ENCODE measurements at regions not wholly inside any gene's neighbourhood (a gene's known extent, or its start where the extent isn't known, plus 50 kb on each side); places are given as distances from the start of the nearest gene placed in this dataset.
"Not testable (repeated sequence)": the region's sequence is repeated elsewhere in the genome, so short reads cannot be mapped to it uniquely, and the experiment has no call there.

- DNase-seq (ENCODE audit: low spot score), result no peak
Observed at GRCh38 chr16:27639561-27640276, 89.8 kb downstream of the KATNIP start.

- no peak for DNase-seq (ENCODE audit: low spot score)
Observed at GRCh38 chr16:27640277-27640600, 90.3 kb downstream of the KATNIP start.

GRCh38 chr16:27641260-27641659 is 91.3 kb downstream of the KATNIP start:
- DNase-seq (ENCODE audit: low spot score), result no peak

DNA sequence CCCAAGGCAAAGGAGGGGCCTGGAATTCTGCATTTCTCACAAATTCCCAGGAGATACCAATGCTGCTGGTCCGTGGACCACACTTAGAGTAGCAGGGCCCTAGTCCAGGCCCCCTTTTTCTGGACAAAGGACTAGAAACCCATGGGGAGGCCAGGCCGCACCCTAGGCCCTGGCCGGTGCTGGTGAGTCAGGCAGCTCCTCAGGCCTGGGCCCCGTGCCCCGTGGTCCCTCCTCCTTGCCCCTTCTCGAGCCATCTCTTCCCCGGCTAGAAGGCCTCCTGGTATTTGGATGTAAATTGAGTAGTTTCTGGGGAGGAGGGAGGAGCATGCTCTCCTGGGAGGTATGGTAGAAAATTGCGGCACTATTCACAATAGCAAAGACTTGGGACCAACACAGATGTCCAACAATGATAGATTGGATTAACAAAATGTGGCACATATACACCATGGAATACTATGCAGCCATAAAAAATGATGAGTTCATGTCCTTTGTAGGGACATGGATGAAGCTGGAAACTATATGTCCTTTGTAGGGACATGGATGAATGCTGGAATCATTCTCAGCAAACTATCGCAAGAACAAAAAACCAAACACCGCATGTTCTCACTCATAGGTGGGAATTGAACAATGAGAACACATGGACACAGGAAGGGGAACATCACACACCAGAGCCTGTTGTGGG is 91.9 kb downstream of the KATNIP start:
- DNase-seq (ENCODE audit: low spot score), result not testable (repeated sequence)

- no peak for DNase-seq (ENCODE audit: low spot score)
Observed at GRCh38 chr16:27642756-27643155, 92.8 kb downstream of the KATNIP start.

DNA sequence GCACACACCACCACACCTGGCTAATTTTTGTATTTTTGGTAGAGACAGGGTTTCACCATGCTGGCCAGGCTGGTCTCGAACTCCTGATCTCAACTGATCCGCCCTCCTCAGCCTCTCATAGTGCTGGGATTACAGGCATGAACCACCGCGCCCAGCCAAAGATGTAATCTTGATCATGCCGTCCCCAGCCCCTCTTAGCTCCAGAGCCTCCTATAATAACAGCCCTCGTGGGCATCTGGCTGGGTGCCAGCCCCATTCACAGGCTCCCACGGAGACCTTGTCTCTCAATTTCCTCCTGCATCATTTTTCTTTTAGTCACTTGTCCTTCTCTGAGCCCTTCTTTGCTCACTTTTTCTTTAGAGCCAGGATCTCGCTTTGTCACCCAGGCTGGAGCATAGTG is 94.2 kb downstream of the KATNIP start:
- DNase-seq (ENCODE audit: low spot score), result no peak

DNA sequence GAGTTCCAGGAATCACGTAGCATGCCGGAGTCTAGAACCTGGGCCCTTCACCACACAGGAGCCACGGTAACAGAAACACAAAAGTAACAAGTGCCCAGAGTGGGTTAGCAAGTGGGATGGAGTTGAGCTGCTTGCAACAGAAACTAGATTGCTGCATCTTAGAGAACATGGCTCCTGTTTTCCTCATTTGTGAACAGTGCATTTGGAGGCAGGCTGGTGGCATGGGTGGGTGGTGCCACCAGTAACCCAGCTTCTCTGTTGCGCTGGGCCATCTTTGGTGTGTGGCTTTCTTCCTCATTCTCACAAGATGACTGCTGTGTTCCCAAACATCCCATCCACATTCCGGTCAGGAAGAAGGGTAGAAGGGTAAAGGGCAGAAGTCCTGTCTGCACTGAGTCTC is 95.5 kb downstream of the KATNIP start:
- no peak for DNase-seq (ENCODE audit: low spot score)

DNA sequence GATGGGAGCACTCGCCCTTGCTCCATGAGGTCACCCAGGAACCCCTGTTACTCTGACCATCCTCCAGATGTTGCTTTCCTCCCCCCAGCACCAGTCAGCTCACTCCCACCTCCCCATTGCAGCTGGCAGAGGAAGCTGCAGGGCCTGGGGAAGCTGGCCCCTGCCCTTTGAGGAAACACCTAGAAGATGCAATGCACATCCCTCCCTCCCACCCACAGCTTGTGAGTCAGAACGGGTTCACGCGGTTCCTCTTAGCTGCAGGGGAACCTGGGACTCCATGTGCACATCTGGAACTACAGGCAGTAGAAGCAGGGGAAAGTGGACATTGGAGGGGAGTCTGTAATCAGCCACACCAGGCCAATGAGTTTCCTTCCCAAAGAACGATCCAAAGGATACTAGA is 96.9 kb downstream of the KATNIP start:
- no peak for DNase-seq (ENCODE audit: low spot score)

DNA sequence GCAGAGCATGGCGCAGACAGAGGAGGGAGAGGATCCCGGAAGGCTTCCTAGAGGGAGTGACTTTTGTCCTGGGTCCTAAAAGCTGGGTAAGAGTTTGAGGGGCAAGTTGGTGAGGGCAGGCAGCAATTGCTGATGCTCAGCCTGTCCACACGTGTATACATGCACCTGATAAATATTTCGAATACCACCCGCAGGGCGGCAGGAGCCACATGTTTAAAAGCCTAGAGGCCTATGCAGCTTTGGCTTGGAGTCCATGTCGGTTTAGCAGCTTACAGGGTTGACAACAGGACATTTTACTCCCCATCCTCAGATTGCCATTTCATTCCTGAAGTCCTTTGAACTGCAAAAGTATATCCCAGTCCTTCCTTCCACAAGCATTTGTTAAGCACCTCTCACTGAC is 99.1 kb downstream of the KATNIP start:
- no peak for DNase-seq (ENCODE audit: low spot score)

- no peak for DNase-seq (ENCODE audit: low spot score)
Observed at GRCh38 chr16:27650073-27650701, 100.2 kb downstream of the KATNIP start.

DNA sequence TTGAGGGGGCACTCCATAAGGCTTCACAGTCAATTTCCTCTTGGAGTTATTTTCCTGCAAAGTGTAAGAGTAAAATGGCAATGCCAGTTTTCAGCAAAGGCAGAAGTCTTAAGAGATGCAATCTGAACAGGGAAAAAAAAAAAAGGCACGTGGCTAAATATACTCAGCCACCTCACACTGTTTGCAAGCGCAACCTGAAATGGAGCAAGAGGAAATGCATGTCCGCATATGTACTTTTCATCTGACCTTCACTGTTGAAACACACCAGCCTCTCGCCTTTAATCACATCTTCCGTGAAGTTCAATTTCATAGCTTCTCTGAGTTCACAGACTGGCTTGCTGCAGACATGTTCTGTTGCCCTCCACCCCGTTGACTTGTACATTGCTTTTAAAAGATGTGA is 101.4 kb downstream of the KATNIP start:
- DNase-seq (ENCODE audit: low spot score), result no peak

DNA sequence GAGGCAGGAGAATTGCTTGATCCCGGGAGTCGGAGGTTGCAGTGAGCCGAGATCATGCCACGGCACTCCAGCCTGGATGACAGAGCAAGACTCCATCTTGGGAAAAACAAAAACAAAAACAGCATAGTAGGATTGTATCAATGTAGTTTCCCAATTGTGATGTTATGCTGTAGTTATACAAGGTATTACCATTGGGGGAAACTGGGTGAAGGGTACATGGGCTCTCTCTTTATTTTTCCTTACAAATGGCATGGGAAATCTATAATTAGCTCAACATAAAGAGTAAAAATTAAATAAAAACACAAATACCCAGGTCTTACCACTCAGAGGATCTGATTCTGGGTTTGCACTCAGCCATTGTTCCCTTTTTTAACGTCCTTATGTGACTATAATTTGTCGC is 107.9 kb downstream of the KATNIP start:
- no peak for DNase-seq (ENCODE audit: low spot score)

GRCh38 chr16:27660507-27660906 is 110.6 kb downstream of the KATNIP start:
- no peak for DNase-seq (ENCODE audit: low spot score)

GRCh38 chr16:27663235-27663634 is 113.3 kb downstream of the KATNIP start:
- not testable (repeated sequence) for DNase-seq (ENCODE audit: low spot score)

- no peak for DNase-seq (ENCODE audit: low spot score)
Observed at GRCh38 chr16:27665881-27666280, 115.9 kb downstream of the KATNIP start.

- DNase-seq (ENCODE audit: low spot score), result no peak
Observed at GRCh38 chr16:27670071-27670810, 120.3 kb downstream of the KATNIP start.

- DNase-seq (ENCODE audit: low spot score), result no peak
Observed at GRCh38 chr16:27671410-27671809, 121.5 kb downstream of the KATNIP start.

DNA sequence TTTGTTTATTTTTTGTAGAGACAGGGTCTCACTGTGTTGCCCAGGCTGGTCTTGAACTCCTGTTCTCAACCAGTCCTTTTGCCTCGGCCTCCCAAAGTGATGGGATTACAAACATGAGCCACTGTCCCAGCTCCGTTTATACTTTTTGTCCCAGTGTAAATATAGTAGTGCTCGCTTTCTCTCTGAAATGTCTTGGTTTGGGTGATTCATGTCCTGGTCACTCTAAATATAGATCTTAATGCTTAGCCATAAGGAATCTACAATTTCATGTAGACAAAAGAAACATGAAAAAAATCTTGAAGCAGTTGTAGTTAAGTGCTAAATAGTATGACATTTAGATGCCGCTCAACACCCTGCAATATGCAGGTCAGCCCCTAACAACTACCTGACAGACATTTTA is 126.9 kb downstream of the KATNIP start:
- no peak for DNase-seq (ENCODE audit: low spot score)

- no peak for DNase-seq (ENCODE audit: low spot score)
Observed at GRCh38 chr16:27677263-27677662, 127.3 kb downstream of the KATNIP start.

- no peak for DNase-seq (ENCODE audit: low spot score)
Observed at GRCh38 chr16:27678955-27679354, 129.0 kb downstream of the KATNIP start.

DNA sequence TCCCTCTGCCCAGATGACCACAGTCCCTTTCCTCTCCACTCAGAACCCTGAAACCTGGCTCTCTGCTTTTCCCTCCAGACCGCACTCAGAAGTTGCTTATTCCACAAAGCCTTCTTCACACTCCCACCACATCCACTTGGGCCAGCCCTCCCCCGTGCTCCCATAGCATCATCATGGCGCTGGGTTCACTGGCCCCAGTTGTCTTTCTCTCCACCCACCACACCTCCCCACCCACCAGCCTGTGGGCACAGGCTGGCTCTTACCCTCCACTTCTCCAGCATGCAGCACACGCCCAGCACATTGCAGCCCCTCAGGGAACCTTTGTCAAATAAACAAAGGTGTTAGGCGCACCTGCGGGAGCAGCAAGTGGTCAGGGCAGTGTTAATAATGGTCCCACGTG is 130.0 kb downstream of the KATNIP start:
- DNase-seq (ENCODE audit: low spot score), result no peak

DNA sequence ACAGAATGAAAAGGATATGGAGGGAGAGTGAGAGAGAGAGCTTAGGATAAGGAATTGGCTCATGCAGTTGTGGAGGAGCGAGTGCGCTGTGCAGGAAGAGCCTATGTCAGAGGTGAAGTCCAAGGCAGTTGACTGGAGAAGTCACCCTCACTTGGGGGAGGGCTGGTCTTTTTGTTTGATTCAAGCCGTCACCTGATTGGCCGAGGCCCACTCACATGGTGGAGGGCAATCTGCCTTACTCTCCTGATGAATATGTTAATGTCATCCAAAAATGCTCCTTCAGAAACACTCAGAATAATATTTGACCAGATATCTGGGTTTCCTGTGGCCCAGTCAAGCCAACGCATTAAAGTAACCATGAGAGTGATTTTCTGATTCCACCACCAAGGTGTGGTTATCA is 131.7 kb downstream of the KATNIP start:
- DNase-seq (ENCODE audit: low spot score), result no peak

GRCh38 chr16:27684047-27684446 is 134.1 kb downstream of the KATNIP start:
- no peak for DNase-seq (ENCODE audit: low spot score)

All from LoVo (cell line).